ENCODE measurements at regions not wholly inside any gene's neighbourhood (a gene's known extent, or its start where the extent isn't known, plus 50 kb on each side); places are given as distances from the start of the nearest gene placed in this dataset.

DNA sequence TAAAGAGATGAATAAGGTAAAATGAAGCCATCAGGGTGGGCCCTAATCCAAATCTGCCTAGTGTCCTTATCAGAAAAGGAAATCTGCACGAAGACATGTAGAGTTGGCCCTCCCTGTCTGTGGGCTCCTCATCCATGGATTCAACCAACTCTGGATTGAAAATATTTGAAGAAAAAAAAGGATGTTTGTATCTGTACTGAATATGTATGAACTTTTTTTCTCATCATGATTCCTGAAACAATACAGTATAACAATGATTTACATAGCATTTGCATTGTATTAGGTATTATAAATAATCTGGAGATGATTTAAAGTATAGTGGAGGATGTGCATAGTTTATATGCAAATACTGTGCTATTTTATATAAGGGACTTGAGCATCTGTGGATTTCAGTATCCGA is 59.0 kb upstream of the SMAD6 start:
- no peak for TF ChIP-seq POLR2AphosphoS5 (IDR thresholded peaks at IDR 0.05; ENCODE audit: low read depth, low read length)
- TF ChIP-seq SIN3A (IDR thresholded peaks at IDR 0.05; ENCODE audit: borderline replicate concordance, insufficient read depth, low read length), result no peak
- TF ChIP-seq, protein P1, sequence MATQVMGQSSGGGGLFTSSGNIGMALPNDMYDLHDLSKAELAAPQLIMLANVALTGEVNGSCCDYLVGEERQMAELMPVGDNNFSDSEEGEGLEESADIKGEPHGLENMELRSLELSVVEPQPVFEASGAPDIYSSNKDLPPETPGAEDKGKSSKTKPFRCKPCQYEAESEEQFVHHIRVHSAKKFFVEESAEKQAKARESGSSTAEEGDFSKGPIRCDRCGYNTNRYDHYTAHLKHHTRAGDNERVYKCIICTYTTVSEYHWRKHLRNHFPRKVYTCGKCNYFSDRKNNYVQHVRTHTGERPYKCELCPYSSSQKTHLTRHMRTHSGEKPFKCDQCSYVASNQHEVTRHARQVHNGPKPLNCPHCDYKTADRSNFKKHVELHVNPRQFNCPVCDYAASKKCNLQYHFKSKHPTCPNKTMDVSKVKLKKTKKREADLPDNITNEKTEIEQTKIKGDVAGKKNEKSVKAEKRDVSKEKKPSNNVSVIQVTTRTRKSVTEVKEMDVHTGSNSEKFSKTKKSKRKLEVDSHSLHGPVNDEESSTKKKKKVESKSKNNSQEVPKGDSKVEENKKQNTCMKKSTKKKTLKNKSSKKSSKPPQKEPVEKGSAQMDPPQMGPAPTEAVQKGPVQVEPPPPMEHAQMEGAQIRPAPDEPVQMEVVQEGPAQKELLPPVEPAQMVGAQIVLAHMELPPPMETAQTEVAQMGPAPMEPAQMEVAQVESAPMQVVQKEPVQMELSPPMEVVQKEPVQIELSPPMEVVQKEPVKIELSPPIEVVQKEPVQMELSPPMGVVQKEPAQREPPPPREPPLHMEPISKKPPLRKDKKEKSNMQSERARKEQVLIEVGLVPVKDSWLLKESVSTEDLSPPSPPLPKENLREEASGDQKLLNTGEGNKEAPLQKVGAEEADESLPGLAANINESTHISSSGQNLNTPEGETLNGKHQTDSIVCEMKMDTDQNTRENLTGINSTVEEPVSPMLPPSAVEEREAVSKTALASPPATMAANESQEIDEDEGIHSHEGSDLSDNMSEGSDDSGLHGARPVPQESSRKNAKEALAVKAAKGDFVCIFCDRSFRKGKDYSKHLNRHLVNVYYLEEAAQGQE (IDR thresholded peaks at IDR 0.05; ENCODE audit: insufficient read depth in 1 of 2, low read depth in 2 of 2, low read length in 2 of 2), result no peak
- TF ChIP-seq TAF1 (IDR thresholded peaks at IDR 0.05; ENCODE audit: borderline replicate concordance, insufficient read depth, low read length), result no peak
